ENCODE measurements at regions not wholly inside any gene's neighbourhood (a gene's known extent, or its start where the extent isn't known, plus 50 kb on each side); places are given as distances from the start of the nearest gene placed in this dataset.

DNA sequence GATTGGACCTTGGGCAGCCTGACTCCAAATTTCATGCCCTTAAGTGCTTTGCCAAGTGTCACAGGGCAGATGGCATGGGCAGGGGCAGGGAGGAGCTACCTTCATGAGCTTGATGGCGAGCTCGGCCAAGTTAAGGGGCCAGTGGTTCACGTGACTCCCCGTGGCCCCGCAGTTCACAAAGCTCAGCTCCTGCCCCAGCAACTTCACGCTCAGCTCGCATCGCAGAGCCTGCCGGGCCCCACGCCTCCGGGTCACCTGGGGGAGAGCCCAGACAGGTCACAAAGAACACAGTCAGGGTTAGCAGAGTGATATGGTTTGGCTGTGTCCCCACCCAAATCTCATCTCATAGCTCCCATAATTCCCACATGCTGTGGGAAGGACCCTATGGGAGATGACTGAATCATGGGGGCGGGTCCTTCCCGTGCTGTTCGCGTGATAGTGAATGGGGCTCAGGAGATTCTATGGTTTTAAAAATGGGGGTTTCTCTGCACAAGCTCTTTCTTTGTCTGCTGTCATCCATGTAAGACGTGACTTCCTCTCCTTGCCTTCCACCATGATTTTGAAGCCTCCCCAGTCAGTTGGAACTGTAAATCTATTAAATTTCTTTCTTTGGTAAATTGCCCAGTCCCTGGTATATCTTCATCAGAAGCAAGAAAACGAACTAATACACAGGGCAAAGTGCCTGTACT lies 108.1 kb downstream of the LITAF start:
- DNase-seq, result no peak

DNA sequence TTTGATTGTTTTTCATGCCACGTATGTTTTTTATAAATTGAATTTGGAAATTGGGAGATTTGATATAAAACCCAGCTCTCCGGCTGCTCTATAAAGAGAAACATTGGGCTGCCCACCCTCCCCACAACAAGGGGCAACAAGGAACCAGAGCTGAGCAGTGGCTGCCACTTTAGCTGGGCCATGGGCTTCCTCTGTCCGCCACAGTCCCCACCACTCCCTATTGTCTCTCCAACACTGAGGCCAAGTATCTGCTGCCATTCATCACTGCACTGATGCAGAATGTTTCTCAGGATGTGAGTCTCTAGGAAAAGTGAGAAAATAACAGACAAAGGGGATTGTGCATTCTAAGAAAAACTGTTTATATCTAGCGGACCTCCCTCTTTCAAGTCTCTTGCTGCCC lies 106.8 kb downstream of the LITAF start:
- no peak for DNase-seq

DNA sequence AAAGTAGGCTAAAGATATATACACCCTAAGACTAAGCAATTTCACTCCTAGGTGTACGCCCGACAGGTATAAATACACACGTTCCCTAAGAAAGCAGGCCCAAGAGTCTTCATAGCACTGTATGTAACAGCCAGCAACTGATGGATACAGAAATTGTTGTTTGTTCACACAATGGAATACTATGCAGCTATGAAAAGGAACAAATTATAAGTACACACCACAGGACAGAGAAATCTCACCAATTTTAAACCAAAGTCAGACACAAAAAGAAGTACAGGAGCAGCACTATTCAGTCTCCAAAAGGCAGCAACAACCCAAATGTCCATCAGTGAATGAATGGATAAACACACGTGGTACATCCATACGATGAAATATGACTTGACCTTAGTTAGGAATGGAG lies 106.1 kb downstream of the LITAF start:
- DNase-seq, result no peak

- DNase-seq, result no peak
Observed at GRCh38 chr16:11481987-11482386, 104.7 kb downstream of the LITAF start.

- no peak for DNase-seq
Observed at GRCh38 chr16:11482946-11483748, 103.6 kb downstream of the LITAF start.

GRCh38 chr16:11484691-11485258 lies 101.9 kb downstream of the LITAF start:
- DNase-seq, result no peak

DNA sequence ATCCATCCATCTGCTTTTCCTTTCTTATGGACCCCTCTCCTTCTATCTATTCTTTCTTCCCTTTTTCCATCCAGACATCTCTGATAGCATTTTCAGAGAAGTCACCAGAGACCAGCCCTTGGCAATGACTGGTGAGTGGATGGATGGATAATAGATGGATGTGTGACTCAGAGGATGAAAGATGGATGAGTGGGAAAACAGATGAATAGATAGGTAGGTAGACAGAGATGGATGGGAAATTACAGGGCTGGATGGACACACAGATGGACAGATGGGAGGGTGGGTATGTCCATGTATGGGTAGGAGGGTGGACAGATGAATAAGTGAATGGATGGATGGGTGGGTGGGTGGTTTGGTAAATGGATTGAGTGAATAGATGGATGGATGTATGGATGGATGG lies 101.0 kb downstream of the LITAF start:
- DNase-seq, result no peak

GRCh38 chr16:11487289-11487688 lies 99.4 kb downstream of the LITAF start:
- no peak for DNase-seq

GRCh38 chr16:11488304-11488703 lies 98.4 kb downstream of the LITAF start:
- no peak for DNase-seq

- DNase-seq, result no peak
Observed at GRCh38 chr16:11491524-11491923, 95.2 kb downstream of the LITAF start.

GRCh38 chr16:11492808-11493530 lies 93.8 kb downstream of the LITAF start:
- DNase-seq, result no peak

DNA sequence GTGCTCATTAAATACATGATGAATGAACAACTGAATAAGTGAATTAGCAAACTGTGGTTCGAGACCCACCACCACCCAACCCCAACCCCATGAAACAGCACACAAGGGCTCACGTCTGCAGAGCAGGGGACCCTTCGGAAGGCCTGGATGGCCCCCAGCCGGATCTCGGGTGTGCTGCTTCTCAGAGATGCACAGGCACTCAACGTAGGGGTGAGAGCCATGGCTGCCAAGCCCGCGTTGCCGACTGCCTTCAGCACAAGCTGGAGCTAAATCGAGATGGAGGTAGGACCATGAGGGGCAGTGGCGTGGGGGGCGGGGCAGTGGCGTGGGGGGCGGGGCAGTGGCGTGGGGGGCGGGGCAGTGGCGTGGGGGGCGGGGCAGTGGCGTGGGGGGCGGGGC lies 93.2 kb downstream of the LITAF start:
- no peak for DNase-seq

DNA sequence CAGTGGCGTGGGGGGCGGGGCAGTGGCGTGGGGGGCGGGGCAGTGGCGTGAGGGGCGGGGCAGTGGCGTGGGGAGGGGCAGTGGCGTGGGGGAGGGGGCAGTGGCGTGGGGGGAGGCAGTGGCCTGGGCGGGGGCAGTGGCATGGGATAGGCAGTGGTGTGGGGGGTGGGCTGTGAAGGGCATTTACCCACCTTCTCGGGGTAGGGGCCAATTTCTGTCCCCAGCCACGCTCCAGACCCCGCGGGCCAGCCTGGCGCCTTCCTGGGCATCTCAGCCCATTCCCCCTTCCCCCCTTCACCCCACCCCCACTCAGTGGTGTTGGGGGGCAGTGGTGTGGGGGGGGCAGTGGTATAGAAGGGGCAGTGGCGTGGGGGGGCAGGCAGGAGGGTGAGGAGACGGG lies 92.7 kb downstream of the LITAF start:
- DNase-seq, result no peak

GRCh38 chr16:11494433-11494832 lies 92.3 kb downstream of the LITAF start:
- DNase-seq, result no peak

DNA sequence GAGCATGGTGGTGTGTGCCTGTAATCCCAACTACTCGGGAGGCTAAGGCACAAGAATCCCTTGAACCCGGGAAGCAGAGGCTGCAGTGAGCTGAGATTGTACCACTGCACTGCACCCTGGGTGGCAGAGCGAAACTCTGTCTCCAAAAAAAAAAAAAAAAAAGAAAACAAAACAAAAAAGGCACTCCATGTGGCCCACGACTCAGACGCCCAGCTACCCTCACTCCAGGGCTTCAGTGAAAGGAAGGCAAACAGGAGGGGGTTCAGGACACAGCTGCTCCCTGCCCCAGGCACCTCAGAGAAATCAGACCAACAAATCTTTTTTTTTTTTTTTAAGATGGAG lies 91.7 kb downstream of the LITAF start:
- DNase-seq, result no peak

Measured in NCI-H1048 (cell line).